GM19324 (cell line): ENCODE measurements at regions not wholly inside any gene's neighbourhood (a gene's known extent, or its start where the extent isn't known, plus 50 kb on each side); places are given as distances from the start of the nearest gene placed in this dataset.
"Not testable (repeated sequence)": the region's sequence is repeated elsewhere in the genome, so short reads cannot be mapped to it uniquely, and the experiment has no call there.

Source experiments
- ATAC-seq: cut with Tn5 transposase; IDR thresholded peaks from one replicate; pipeline ENCODE4 v1.9.1; 2021; ENCODE audit warnings: mild to moderate bottlenecking, moderate library complexity; ENCODE audit not compliant: unreplicated experiment, low FRiP score

- no peak for ATAC-seq
These were observed 444.1 kb upstream of the KLF6 start for GRCh38 chr10:4229106-4229505.

DNA sequence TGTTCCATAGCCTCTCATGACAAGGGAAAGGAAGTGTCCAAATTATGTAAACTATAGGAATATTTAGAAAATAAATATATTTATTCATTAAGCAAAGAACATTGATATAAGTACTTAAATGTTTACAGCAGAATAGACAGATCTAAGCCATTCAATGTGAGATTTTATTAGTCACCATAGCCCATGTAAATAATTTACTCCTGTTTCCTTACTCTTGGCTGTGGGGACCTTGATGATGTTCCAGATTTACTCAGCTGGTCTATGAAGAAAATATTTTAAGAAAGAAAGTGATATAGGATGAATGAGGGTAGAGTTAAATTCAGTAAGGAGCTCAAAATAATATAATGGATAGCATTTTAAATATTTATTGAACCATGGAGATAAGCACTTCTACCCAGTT is 442.6 kb upstream of the KLF6 start:
- ATAC-seq = no peak

GRCh38 chr10:4226941-4227540 is 442.0 kb upstream of the KLF6 start:
- ATAC-seq = no peak

GRCh38 chr10:4224178-4224577 is 439.2 kb upstream of the KLF6 start:
- ATAC-seq = no peak

GRCh38 chr10:4221310-4221709 is 436.3 kb upstream of the KLF6 start:
- ATAC-seq = not testable (repeated sequence)

DNA sequence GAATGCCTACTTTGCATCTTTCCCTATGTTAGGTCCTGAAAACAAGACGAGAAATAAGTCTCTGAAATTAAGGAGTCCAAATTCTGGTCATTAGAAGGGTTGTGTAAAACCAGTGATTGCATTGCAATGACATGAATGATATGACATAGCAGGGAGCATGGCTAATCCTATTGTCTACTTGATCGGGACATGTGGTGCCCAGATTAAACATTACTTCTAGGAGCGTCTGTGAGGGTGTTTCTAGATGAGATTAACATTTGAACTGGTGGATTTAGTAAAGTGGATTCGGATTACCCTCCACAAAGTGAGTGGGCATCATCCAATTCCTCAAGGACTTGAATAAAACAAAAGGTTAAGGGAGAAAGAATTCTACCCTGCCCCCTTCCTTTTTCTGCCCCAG is 434.9 kb upstream of the KLF6 start:
- ATAC-seq = no peak

- no peak for ATAC-seq
These were observed 432.6 kb upstream of the KLF6 start for GRCh38 chr10:4217653-4218052.

GRCh38 chr10:4217187-4217586 is 432.2 kb upstream of the KLF6 start:
- ATAC-seq = no peak

DNA sequence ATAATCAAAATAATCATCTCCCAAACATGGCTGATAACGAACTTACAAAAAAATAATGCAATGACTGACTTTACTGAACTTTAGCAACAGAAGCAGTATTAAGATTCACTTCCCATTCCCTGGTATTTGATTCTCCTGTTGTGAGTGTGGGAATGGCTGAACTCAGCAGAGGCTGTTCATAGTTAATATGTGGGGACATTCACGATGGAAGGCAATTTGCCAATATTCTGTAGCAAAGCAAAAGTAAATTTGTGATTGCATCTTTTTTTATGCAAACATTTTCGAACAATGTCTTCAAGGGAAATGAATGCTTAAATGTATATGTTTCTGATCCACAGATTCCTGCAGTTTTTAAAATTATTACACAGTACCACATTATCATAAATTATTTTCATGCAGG is 431.7 kb upstream of the KLF6 start:
- ATAC-seq = no peak

DNA sequence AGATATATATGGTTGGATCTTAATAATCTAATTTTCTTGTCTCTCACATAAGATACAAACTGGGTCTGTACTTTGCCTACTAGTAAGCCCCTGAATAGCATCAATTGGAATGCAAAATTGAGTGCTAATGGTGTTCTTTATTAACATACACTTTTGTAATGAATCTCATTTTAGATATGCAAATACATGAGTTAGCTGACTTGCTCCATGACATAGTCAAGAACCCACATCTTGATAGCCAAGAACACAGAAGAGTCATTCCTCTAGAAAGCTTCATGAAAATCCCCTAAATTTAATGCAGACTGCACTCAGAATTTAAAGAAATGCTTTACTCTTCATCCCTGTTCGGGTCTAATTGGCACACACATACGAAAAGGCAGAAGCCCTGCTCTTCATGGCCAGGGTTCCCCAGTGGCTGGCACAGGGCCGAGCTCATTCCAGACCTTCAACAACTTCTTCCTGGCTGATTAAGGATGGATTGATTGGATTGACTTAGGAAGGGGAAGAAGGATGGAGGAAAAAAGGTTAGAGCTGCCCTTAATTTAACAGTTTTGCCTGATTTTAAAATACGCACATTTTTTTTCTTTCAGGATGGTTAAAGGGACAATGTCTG is 431.1 kb upstream of the KLF6 start:
- ATAC-seq = no peak

DNA sequence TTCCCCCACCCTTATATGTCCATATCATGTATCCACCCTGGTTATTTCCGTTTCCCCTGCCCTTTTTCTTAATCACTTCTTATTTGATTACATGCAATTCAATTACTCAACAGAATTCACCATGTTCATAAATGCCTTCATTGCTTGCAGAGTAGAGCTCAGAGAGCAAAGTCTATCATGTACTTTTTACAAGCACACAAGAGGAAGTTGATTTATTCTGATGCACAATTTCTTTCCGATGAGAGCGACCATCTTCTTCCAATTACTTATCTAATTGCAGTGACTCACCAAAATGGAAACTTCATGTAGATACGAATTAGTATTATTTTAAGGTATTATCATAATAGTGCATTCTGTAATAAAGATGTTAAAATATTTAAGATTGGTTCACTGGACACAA is 430.5 kb upstream of the KLF6 start:
- ATAC-seq = no peak

DNA sequence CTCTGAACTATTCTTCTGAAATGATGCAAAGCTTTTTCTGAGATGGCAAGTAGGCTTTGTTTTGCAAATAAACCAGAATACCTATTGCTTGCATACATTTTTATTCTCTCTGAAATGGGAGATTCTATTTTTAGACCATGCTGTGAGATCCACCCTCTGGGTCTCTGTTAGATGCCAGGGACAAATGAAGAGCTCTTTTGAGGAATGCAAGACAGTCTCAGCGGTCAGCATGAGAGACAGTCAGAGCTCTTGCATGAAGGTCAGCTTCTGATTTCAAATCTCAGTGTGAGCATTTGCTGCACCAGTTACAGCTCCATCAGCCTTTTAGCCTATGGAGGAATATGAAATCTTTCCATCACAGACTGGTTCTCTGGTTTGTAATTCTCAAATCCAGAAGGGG is 429.9 kb upstream of the KLF6 start:
- no peak for ATAC-seq

- ATAC-seq = no peak
These were observed 428.4 kb upstream of the KLF6 start for GRCh38 chr10:4213441-4213840.

DNA sequence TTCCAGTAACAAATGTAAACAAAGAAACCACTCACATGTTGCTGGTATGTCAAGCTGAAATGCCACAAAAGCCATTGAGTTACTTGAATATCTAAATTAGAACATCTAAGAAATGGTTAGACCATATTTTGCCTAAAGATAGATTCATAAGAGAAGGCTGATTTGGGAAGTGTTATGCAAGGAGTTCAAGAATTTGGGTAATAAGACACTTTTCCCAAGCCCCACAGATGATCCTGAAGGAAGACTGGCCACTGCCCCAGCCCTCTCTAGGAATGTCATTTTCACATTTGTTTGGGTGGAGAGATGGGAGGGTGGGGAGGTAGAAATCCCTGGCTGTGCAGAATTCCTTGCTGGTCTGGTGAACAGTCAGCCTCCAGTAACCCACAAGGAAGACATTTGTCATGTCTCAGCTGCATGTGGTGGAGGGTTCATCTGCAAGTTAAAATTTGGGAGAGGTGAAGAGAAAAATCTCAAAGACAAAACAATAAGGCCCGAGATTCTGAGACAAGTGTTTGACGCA is 427.2 kb upstream of the KLF6 start:
- no peak for ATAC-seq

DNA sequence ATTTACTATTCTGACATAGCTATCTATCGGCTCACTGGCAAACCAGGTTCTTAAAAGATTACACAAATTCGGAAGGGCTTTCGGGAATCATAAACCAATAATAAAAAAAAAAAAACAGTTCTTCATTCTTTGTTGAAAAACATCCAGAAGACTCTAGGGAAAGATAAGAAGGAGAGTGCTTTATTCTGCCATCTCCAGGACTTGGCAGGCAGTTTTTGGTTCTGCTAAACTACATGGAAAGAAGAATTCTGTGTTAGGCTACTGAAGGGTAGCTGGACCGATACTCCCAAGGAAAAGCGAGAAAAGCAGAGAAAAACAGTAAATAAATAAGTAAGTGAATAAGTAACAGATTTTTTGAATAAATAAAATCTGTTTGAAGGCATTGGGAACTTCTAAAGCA is 423.5 kb upstream of the KLF6 start:
- ATAC-seq = no peak

DNA sequence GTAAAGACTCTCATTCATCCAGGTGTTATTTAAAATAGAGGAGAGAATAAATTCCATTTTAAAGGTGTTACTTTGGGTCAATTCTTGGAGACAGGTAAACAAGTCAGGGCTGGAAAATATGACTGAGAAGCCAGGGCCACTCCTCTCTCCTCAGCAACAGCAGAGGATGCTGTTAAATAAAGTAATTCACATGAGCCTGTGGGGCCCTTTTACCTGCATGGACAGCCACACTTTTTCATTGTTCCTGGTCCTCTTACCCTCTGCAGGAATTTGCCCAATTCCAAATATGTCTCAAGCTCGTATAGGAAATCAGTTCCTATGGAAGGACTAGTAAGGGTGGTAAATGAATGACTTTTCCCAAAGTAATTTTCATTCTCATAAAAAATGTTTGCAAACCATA is 420.1 kb upstream of the KLF6 start:
- no peak for ATAC-seq

- no peak for ATAC-seq
These were observed 417.9 kb upstream of the KLF6 start for GRCh38 chr10:4202938-4203337.

DNA sequence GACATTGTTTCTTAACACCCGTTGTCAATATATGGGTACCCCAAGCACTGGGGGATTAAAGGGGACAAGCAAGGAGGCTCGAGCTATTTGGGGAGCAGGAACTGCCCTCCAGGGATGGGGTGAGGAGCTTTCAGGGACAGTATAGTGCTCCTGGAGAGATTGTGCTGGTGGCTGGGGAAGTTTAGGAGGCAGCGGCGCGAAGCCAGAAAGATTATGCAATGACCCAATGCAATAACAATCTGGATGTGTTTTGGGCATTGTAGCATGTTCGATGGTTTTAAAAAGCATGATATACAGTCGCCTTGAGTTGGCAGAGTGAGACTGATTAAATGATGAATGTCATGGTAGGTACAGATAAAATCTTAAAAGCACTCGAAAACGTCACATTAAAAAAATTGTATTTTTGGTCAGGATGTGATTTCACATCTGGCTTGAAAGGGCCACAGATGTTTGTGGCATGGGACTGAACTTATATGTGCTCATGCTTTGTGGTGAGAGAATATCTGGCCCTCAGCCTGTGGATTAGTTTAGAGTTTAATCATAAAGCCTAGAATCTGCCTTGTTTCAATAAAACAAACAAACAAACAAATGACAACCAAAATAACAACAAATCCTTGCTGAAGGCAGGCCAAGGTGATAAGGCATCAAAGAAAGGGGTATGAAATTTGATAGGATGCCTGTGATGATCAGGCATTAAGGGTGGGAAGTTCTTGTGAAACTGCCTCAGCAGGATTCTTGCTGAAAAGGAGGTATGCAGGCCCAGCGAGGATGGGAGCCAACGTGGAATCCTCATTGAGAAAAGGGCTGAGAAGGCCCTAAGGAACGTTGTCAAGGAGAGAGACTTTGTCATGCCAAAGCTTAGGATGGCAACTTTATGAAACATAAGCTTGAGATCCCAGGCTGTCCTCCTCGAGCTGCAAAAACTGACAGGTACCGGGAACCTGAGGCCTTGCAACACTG is 417.1 kb upstream of the KLF6 start:
- ATAC-seq = no peak

DNA sequence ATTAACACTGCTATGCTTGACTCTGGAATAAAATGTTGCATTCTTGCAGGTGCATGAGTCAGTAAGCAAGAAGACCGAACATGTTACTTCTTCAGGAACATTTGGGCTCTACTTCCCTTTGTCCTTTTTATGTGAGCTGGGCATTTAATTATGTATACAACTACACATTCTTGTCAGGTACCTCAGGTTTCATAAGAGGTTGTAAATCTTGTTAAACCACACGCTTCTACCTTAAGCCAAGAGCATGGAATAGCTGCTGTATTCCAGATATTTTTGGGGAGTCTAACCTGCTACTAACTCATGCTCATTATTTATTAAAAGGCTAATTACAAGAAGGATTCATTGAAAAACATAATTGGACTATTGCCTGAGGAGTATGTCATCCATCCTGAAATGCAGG is 414.2 kb upstream of the KLF6 start:
- ATAC-seq = no peak

DNA sequence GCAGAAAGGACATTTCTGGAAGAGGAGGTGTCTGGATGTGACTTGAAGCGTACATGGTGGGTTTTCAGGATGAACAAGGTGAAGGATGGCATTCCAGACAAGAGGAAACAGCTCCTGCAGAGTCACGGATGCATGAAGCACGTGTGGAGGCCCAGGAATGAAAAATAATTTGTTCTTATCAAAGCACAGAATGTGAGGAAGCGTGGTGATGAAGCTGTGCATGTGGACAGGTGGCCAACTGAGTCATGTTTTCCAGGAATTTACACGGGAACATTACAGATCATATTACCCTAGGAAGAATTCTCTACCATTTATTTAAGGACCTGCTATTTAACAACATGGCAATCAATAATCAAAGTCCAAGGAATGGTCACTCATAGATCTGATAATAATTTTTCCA is 413.2 kb upstream of the KLF6 start:
- ATAC-seq = no peak

DNA sequence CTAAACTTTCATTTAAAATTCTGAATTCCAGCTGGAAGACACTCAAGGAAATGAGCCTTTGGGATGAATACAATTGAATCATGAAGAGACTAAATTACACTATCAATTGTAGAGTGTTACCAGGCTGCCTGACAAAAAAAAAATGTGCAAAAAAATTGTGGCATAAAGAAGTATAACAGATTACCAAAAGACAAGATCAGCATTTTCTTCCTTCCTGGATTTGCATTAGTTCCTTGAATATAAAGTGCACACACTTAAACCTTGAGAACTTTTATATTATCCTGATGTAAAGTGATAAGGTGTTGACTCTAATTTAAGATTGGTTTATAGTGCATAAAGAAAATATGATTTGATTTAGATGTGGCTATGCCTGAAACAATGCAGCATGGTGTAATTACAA is 412.7 kb upstream of the KLF6 start:
- no peak for ATAC-seq
